IPS DF 4.7 (cell line): ENCODE measurements at regions not wholly inside any gene's neighbourhood (a gene's known extent, or its start where the extent isn't known, plus 50 kb on each side); places are given as distances from the start of the nearest gene placed in this dataset.

ENCODE experiments used
- DNase-seq: peaks from one replicate; pipeline ENCODE4 v3.0.0-alpha.2; 2013; ENCODE audit warnings: low spot score; ENCODE audit errors: extremely low read depth

GRCh38 chr13:73480779-73481559 lies 422.2 kb downstream of the KLF5 start:
- DNase-seq, result no peak

GRCh38 chr13:73479856-73480255 lies 421.1 kb downstream of the KLF5 start:
- no peak for DNase-seq

DNA sequence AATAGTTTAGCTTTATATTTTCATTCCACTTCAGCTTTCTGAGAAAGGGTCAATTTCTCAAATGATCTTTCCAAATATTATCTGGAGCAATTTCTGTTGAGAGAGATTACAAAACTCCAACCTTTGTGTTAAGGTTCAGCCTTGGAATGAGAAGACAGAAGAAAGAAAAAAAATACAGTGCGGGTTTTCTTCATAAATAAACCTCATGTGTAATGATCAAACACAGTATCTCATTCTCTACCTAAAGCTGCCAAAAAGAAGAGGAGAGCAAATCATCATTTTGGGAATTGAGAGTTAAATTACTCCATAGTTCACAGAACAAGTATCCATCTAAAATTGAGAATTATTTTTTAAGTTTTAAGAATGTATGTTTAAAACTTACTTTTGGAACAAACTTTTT lies 420.5 kb downstream of the KLF5 start:
- no peak for DNase-seq

DNA sequence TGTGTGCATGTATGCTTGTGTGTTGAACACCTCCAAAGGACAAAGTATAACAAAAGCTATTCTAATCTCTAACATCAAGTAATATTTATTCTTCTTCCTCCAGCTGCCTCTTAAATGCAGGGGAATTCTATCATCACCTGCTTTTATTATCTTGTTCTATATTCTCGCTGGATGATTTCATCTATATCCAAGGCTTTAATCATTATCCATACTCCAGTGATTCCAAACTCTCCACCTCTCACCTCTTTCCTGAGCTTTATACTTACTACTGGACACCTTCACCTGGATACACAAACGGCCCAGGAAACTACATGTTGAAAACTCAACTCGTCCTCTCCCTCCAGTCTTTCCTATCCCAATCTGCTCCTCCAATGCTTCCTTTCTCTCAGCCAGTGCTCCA lies 418.6 kb downstream of the KLF5 start:
- DNase-seq, result no peak

GRCh38 chr13:73473016-73473415 lies 414.2 kb downstream of the KLF5 start:
- DNase-seq, result no peak

GRCh38 chr13:73467125-73467524 lies 408.3 kb downstream of the KLF5 start:
- no peak for DNase-seq

GRCh38 chr13:73466561-73466960 lies 407.8 kb downstream of the KLF5 start:
- DNase-seq, result no peak

GRCh38 chr13:73465617-73465971 lies 406.8 kb downstream of the KLF5 start:
- no peak for DNase-seq

DNA sequence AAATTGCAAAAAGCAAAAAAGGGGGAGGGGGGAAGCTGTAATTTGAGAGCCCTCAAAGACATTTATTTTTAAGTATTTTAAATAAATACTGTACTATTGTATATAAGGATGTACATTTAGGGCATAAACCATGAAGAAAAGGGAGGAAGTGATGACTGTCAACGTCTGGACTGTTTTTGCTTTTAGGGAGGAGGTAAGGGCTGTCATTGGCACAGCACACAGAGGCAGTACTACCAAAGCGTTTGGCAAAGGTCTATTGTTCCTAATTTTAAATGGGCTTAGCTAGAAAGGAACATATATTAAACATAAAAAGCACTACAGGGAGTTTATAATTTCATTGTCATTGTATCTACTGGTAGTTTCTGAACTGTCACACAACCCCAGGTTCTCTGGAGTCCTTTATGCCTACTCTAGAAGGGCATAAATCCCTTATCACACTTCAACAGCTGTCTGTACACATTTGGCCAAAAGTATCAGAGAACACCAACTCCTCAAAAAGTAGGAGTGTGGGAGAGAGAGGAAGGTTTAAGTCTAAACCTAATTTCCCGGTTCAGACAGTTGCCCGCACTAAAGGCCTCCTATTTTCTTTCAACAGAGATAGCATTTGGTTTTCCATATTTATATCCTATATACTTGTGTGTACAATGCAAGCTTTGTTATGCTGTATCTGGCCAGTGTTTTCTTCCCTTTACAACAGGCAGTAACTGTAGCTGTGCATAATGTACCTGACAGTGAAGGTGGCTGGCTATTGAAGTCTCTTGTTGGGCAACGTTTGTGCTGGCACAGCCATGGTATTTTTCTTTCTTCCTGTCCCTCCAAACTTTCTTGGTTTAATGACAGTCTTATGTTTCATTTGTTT lies 406.2 kb downstream of the KLF5 start:
- DNase-seq, result no peak

DNA sequence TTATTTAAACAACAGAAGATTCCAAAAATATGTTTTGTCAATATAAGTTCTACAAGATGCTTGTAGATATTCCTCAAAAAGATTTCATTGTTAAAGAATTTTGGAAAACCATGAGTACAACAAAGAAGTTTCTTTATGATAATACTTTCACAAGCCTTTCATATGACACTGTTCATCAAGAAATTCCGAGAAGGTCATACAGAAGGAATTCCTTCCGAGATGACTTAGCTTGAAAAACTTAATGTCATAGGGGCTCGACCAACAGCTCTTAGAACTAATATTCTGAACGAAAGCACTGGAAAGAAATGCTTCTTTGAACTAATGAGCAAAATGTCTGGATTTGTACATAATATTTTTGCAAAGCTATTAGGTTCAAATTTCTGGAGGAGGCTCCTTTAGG lies 403.4 kb downstream of the KLF5 start:
- no peak for DNase-seq

- DNase-seq, result no peak
Measured at GRCh38 chr13:73451221-73452029, 392.6 kb downstream of the KLF5 start.

DNA sequence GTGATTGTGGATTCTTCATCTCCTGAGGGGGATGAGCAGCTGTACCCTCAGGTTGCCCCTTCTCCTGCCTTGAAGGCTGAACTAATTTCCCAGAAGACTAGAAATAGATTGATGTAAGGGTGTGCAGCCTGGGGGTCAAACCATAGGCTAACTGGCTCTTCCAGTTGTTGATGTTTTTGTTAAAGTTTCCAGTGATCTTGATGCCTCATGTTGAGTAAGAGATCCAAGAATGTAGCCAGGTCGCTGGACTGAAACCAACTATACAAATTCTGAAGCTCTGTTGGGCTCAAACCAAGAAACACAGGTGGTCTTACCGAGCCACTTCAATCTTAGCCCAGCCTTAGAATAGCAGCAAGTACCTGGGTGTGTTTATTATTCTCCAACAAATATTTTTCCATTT lies 391.8 kb downstream of the KLF5 start:
- no peak for DNase-seq

DNA sequence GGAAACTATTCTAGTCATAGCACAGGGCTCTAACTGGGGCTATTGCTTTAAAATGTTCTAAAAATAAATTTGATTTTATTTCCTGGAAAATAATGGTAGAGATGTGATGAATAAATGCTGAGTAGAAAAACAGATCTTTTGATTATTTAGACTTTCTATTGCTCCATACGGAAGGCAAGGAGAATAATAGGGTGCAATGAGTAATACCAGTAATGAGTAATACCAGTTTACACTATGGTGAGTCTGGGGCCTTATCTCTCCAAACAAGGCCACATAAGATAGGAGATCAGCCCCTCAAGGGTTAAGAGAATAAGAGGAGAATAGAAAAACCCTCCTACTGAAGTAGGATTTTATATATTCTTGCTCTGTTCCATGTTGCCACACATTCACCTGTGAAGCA lies 390.4 kb downstream of the KLF5 start:
- DNase-seq, result no peak

DNA sequence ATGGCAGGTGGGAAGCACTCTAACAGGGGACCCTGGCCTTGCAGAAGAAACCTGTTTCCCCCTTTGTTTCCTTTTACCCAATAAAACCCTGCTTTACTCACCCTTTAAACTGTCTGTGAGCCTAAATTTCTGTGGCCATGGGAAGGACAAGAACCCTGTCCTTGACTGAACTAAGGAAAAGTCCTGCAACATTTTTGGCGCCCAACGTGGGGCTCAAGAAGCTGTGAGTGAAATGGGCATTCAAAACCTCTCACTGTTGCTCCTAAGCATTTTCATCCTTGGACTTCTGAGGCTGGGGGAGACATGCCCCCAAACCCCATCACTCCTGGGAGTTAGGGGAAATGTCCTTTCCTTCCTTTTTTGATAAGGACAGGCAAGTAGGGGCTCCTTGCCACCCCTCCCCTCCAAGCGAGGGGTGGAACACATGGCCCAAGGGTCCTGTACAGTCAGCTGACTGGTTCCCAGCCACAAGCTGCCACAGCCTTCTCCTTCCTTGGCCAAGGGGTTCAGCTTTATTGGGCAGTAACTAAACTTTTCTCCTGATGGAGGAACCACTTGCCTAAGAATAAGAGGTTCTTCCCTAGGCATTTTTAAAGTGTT lies 381.6 kb downstream of the KLF5 start:
- no peak for DNase-seq

DNA sequence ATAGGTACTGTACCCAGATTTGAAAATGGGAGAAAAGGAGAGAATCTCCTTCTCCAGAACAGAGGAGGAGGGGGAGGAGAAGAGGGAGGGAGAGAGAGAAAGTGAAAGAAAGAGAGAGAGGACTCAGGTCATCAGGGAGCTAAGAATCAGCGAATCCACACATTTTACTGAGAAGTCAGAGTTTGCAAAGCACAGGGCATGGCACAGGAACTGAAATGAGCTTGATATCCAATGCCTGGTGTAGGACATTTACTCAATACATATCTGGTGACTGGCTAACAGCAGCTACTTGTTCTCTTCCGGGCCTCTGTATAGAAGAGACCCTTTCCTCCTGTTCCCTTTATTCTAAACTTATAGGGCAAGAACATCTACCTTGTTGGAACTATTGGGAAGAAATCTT lies 375.1 kb downstream of the KLF5 start:
- DNase-seq, result no peak

DNA sequence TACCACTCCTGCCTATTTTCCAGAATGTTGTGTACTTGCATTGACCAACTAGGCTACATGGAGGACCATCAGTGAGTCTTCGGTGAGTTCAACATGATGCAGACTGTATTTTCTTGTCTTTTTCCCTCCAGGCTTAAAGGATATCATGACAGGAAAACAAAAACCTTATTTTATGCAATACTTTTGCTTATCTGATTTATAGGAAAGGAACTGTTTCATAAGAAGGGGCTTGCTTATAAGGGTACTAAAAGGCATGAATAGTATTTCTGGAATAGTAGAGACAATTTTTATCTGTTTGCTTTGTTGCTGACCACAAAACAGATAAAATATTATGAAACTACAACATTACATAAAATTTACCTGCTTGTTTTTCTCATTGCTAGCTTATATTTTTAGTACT lies 374.7 kb downstream of the KLF5 start:
- DNase-seq, result no peak

GRCh38 chr13:73429701-73430100 lies 370.9 kb downstream of the KLF5 start:
- DNase-seq, result no peak

- no peak for DNase-seq
Measured at GRCh38 chr13:73428706-73429105, 369.9 kb downstream of the KLF5 start.

DNA sequence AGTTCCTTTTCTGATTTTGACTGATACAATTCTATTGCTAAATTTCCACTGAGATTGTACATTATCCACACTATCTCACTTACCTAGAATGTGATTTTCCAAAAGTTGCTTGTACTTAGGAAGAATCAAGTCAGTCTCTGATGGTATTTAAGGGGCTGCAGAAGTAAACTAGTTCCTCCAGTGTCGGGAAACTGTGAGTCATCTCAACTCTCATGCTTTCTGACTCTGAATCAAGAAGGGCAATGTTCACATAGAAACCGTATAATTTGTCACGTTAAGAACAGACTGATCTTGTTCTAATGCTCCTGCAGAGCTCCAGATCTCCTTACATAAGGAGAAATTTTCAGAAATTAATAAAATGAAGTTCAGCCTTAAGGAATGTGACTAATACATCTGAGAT lies 369.3 kb downstream of the KLF5 start:
- no peak for DNase-seq

GRCh38 chr13:73422973-73423372 lies 364.2 kb downstream of the KLF5 start:
- no peak for DNase-seq

DNA sequence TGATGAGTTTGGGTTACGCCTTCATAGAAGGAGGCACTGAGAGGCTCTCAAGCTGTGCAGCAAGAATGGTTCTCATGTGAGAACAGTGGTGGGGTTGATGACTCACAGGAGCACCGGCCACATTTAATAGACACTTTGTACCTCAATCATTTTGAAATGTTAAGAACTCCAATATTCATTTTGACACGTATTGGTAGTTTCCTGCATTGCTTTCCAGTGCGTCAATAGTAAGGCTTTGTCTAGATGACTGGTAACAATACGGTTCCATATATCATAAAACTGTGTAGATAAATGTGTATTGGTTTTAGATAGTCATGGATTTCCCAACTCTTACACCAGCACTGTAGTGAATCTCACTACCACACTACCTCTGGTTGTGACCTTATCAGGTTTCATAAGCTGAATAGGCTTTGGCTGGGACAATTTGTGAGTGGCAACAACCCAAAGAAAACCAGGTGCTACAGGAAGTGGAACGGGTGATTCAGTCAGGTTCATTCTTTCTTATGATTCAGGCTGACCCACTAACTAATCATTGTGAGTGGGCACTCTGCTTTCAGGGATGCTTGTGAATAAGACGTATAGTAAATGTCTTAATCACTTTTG lies 362.6 kb downstream of the KLF5 start:
- DNase-seq, result no peak
